Loucy (cell line): ENCODE measurements at regions not wholly inside any gene's neighbourhood (a gene's known extent, or its start where the extent isn't known, plus 50 kb on each side); places are given as distances from the start of the nearest gene placed in this dataset.

Source experiments
- CTCF ChIP-seq: fragments of 200-600 bp; sonication (generic); conservative IDR thresholded peaks from 2 replicates; pipeline ENCODE4 v1.5.1; 2014; ENCODE audit warnings: mild to moderate bottlenecking, antibody characterized with exemption, low read length
- EZH2phosphoT487 ChIP-seq: fragments of 200-600 bp; IDR thresholded peaks from 2 replicates; pipeline ENCODE4 v1.6.1; 2018; ENCODE audit warnings: antibody characterized with exemption, mild to moderate bottlenecking, moderate library complexity, borderline replicate concordance

- TF ChIP-seq EZH2phosphoT487: no peak
- no peak for TF ChIP-seq CTCF
These were observed 462.9 kb upstream of the PROK2 start for GRCh38 chr3:72247645-72248388.
